Lower leg skin (tissue), 4 donors: ENCODE measurements at regions not wholly inside any gene's neighbourhood (a gene's known extent, or its start where the extent isn't known, plus 50 kb on each side); places are given as distances from the start of the nearest gene placed in this dataset.
A peak's percentile ranks its signal among the peaks of the same experiment; 100 is the strongest.
"Not testable (repeated sequence)": the region's sequence is repeated elsewhere in the genome, so short reads cannot be mapped to it uniquely, and the experiment has no call there.

Experiments used
- DNase-seq, 2 donors: peaks; one replicate each; pipeline ENCODE4 v3.0.0-alpha.2; 2019; ENCODE audit warnings: low spot score in 2 of 2
- H3K4me3 ChIP-seq: fragments of 200-600 bp; sonication (generic); 2 replicates; pipeline ENCODE4 v1.5.1; 2017; ENCODE audit warnings: mild to moderate bottlenecking, low read depth; ENCODE audit not compliant: poor library complexity, severe bottlenecking
- POLR2A ChIP-seq, 2 donors: fragments of 450-650 bp; IDR thresholded peaks; one replicate each; pipeline ENCODE4 v1.6.1; 2016 to 2017; ENCODE audit warnings: antibody characterized with exemption in 2 of 2, mild to moderate bottlenecking in 1 of 2, moderate library complexity in 1 of 2
- WGBS, 2 donors: methylation state at CpG; one replicate each; pipeline ENCODE4 v1.1.5; 2018; 5-methylcytosine and 5-hydroxymethylcytosine counted together
- intact Hi-C: fragments of 100-400 bp; cut with DNase I; formaldehyde crosslinking; loops from one replicate; pipeline ENCODE4 v1.15.0; 2023; ENCODE audit warnings: low total_unique reads
- TF ChIP-seq, protein P1 (sequence below), 3 donors: fragments of 450-650 bp; IDR thresholded peaks; one replicate each; pipeline ENCODE4 v1.5.1; 2016; ENCODE audit warnings: antibody characterized with exemption in 3 of 3, mild to moderate bottlenecking in 3 of 3, moderate library complexity in 2 of 3

DNA sequence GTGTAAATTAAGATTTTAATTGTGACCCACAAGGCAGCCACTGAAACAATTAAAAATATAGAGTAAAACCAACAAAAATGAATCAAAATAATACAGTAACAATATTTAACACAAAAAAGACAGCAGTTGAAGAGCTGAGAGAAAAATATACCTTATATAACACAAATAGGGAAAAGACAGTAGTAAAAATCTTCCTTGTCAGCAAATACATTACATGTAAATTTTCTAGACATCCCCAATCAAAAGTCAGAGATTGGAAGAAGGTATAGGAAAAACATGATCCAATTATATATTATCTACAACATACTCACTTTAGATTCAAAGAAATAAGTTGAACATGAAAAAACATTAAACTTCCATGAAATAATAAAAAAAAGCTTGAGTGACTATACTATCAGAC is 330.8 kb downstream of the UBE2NL start:
- intact Hi-C loops = no loop called here
- no peak overlapping the region for H3K4me3 ChIP-seq
- DNase-seq = no peak
- TF ChIP-seq POLR2A (IDR thresholded peaks at IDR 0.05) = no peak
- TF ChIP-seq, protein P1, sequence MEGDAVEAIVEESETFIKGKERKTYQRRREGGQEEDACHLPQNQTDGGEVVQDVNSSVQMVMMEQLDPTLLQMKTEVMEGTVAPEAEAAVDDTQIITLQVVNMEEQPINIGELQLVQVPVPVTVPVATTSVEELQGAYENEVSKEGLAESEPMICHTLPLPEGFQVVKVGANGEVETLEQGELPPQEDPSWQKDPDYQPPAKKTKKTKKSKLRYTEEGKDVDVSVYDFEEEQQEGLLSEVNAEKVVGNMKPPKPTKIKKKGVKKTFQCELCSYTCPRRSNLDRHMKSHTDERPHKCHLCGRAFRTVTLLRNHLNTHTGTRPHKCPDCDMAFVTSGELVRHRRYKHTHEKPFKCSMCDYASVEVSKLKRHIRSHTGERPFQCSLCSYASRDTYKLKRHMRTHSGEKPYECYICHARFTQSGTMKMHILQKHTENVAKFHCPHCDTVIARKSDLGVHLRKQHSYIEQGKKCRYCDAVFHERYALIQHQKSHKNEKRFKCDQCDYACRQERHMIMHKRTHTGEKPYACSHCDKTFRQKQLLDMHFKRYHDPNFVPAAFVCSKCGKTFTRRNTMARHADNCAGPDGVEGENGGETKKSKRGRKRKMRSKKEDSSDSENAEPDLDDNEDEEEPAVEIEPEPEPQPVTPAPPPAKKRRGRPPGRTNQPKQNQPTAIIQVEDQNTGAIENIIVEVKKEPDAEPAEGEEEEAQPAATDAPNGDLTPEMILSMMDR (IDR thresholded peaks at IDR 0.05) = no peak

DNA sequence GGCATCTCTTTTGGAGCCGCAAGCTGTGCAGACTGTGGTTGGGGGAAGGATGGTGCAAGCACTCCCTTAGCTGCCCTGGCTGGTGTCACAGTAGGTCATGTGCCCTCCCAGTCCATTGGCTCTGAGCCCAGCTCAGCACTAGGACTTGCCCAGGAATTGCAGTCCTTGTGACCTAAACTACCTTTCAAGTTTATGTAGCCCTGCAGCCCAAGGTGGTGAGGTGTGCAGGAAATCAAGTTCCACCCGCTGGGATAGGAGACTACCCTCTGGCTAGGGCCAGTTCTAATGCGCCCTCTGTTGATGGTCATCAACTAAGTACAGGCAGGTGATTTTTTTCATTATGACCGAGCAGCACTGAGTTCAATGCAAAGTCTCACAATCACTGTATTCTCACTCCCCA is 335.2 kb downstream of the UBE2NL start:
- TF ChIP-seq, protein P1 (IDR thresholded peaks at IDR 0.05) = no peak
- TF ChIP-seq POLR2A (IDR thresholded peaks at IDR 0.05) = no peak
- no peak overlapping the region for H3K4me3 ChIP-seq
- intact Hi-C loops = no loop called here
- 40 to 43% methylated on average over 4 of the region's 4 CpGs for WGBS, 2 donors
- DNase-seq = no peak

DNA sequence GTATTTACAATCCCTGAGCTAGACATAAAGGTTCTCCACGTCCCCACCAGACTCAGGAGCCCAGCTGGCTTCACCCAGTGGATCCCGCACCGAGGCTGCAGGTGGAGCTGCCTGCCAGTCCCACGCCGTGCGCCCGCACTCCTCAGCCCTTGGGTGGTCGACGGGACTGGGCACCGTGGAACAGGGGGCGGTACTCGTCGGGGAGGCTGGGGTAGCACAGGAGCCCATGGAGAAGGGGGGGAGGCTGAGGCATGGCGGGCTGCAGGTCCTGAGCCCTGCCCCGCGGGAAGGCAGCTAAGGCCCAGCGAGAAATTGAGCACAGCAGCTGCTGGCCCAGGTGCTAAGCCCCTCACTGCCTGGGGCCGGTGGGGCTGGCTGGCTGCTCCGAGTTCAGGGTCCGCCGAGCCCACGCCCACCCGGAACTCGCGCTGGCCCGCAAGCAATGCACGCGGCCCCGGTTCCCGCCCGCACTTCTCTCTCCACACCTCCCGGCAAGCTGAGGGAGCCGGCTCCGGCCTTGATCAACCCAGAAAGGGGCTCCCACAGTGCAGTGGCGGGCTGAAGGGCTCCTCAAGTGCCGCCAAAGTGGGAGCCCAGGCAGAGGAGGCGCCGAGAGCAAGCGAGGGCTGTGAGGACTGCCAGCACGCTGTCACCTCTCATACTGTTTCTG is 347.4 kb downstream of the UBE2NL start:
- H3K4me3 ChIP-seq, intact Hi-C loops, DNase-seq: not testable (repeated sequence)
- 92% methylated on average over 4 to 38 of the region's 40 CpGs for WGBS, 2 donors

DNA sequence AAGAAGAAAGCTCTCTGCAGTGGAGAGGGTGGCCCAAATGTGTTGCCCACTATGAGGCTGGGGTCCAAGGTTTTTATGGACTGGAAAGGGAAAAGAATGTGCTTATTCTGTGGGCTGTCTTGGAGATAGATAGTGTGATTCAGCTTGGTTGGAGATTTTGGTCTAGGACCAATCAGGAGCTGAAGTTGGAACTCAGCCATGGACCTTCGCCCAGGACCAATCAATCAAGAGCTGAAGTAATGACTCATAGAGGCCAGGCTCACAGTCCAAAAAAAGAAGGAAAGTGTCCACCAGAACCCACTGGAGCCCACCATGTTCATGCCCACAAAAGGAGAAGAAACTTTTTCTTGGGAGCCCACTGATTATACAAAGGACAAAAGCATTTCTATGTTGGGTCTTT is 369.5 kb downstream of the UBE2NL start:
- WGBS, 2 donors = 42 to 54% methylated on average over 1 of the region's 1 CpG

DNA sequence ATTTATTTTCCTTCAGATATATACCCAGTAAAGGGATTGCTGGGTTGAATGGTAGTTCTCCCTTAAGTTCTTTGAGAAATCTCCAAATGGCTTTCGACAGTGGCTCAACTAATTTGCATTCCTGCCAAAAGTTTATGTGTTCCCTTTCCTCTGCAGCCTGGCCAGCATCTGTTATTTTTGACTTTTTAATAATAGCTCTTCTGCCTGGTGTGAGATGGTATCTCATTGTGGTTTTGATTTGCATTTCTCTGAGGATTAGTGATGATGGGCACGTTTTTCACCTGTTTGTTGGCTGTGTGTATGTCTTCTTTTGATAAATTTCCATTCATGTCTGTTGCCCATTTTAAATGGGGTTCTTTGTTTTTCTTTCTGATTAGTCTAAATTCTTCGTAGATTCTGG is 375.2 kb downstream of the UBE2NL start:
- TF ChIP-seq, protein P1 (IDR thresholded peaks at IDR 0.05) = no peak
- TF ChIP-seq POLR2A (IDR thresholded peaks at IDR 0.05) = no peak
- 38 to 41% methylated on average over 3 of the region's 3 CpGs for WGBS, 2 donors
- intact Hi-C loops = no loop called here

More for the DNA sequence above, 369.5 kb downstream of the UBE2NL start:
- no peak overlapping the region for H3K4me3 ChIP-seq
- no peak for TF ChIP-seq POLR2A (IDR thresholded peaks at IDR 0.05)
- TF ChIP-seq, protein P1 (IDR thresholded peaks at IDR 0.05) = no peak
- no peak for DNase-seq
- intact Hi-C loops = no loop called here

DNA sequence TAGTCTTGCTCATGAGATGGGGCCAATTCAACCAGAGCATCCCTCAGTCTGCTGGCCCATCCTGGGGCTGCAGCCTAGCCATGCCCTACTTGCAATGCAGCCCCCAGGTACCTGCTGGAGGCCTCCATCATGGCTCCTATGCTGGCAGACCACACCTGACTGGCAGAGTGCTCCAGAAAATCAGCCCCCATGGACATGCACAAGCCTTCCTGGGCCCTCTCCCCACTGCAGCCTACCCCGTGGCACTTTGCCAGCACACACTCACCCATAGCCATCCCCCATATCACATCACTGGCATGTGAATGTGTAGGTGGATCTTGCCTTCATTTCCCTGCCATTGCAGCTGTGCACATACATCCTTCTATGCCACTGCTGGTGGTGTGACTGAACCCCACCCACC is 381.8 kb downstream of the UBE2NL start:
- DNase-seq = peak in 1 of 2 donors; percentile 56
- WGBS, 2 donors = 56% methylated on average over 1 of the region's 1 CpG; no CpG with 5 or more reads in 1 of the 2 donors
- intact Hi-C loops = no loop called here
- no peak for TF ChIP-seq POLR2A (IDR thresholded peaks at IDR 0.05)
- TF ChIP-seq, protein P1 (IDR thresholded peaks at IDR 0.05) = no peak
- no peak overlapping the region for H3K4me3 ChIP-seq

More for the DNA sequence above, 375.2 kb downstream of the UBE2NL start:
- no peak for DNase-seq
- no peak overlapping the region for H3K4me3 ChIP-seq
